Right cardiac atrium (tissue), 5 donors: ENCODE measurements at regions not wholly inside any gene's neighbourhood (a gene's known extent, or its start where the extent isn't known, plus 50 kb on each side); places are given as distances from the start of the nearest gene placed in this dataset.

Experiments
- ATAC-seq, 2 donors: fragments of 200-7000 bp; cut with Tn5 transposase; one replicate each; pipeline versions ENCODE4 v1.8.0 to v1.9.1; 2020; ENCODE audit warnings: moderate library complexity in 2 of 2, mild to moderate bottlenecking in 1 of 2
- DNase-seq, 3 donors: peaks; one replicate each; pipeline ENCODE4 v3.0.0-alpha.2; 2020
- H3K27ac ChIP-seq: one replicate; pipeline ENCODE4 v1.5.1; 2013; ENCODE audit warnings: mild to moderate bottlenecking, low read length, control low read depth, moderate library complexity
- H3K27me3 ChIP-seq: one replicate; pipeline ENCODE4 v1.6.1; 2013; ENCODE audit not compliant: control insufficient read depth, insufficient read depth
- H3K4me1 ChIP-seq: one replicate; pipeline ENCODE4 v1.6.1; 2013; ENCODE audit warnings: low read length; ENCODE audit not compliant: control insufficient read depth, insufficient read depth
- H3K4me3 ChIP-seq: one replicate; pipeline ENCODE4 v1.5.1; 2013; ENCODE audit warnings: low read length, control low read depth
- H3K9me3 ChIP-seq: one replicate; pipeline ENCODE4 v1.6.1; 2013; ENCODE audit warnings: low read length; ENCODE audit not compliant: control insufficient read depth
- WGBS: extraction: QIAGEN DNeasy Blood & Tissue Kit; methylation state at CpG from one replicate; pipeline ENCODE4 v1.1.7; 2013; 5-methylcytosine and 5-hydroxymethylcytosine counted together
- intact Hi-C, 4 donors: fragments of 100-400 bp; cut with DNase I; formaldehyde crosslinking; loops; one replicate each; pipeline versions ENCODE4 v1.11.0 to v1.14.0; 2022 to 2023
- donor health status: healthy with polysubstance abuse.
- donor health status: DM: no; HTN: yes; CAD: no.
- donor health status: DM: no; HTN: no; CAD: no.
- donor health status: DM: no; HTN: yes; CAD: no; lungs with severe emphysema.
- donor health status: DM: yes; HTN: yes; CAD: no.

GRCh38 chr4:96912716-96913115 lies 1072.8 kb downstream of the PDHA2 start:
- 81% methylated on average over 3 of the region's 3 CpGs for WGBS

GRCh38 chr4:96913441-96914080 lies 1073.7 kb downstream of the PDHA2 start:
- Histone ChIP-seq H3K27ac (no peak overlapping the region), H3K27me3 (no peaks in the 10 kb centered on the region), H3K4me1 (no peaks in the 10 kb centered on the region), H3K9me3 (no peaks in the 10 kb centered on the region), H3K4me3 (no peak overlapping the region)
- no peak for DNase-seq
- intact Hi-C loops = no loop called here
- ATAC-seq = no peak
- WGBS = 33% methylated on average over 2 of the region's 2 CpGs

More at GRCh38 chr4:96912716-96913115, 1072.8 kb downstream of the PDHA2 start:
- H3K27me3 ChIP-seq = no peaks in the 10 kb centered on the region
- ATAC-seq (no peak), DNase-seq (no peak)
- no peaks in the 10 kb centered on the region for H3K4me1 ChIP-seq
- H3K4me3 ChIP-seq = no peak overlapping the region
- intact Hi-C loops = no loop called here
- H3K27ac ChIP-seq = no peak overlapping the region
- no peaks in the 10 kb centered on the region for H3K9me3 ChIP-seq

- H3K27me3 ChIP-seq = no peaks in the 10 kb centered on the region
- H3K9me3 ChIP-seq = no peaks in the 10 kb centered on the region
- no peak overlapping the region for H3K27ac ChIP-seq
- H3K4me3 ChIP-seq = no peak overlapping the region
- DNase-seq (no peak), ATAC-seq (no peak)
- WGBS = 48% methylated on average over 5 of the region's 5 CpGs
- no peaks in the 10 kb centered on the region for H3K4me1 ChIP-seq
- intact Hi-C loops = no loop called here
These were observed 1076.8 kb downstream of the PDHA2 start for GRCh38 chr4:96916711-96917110.

GRCh38 chr4:96936886-96937285 lies 1097.0 kb downstream of the PDHA2 start:
- no peaks in the 10 kb centered on the region for H3K9me3 ChIP-seq
- ATAC-seq = no peak
- no peak overlapping the region for H3K4me3 ChIP-seq
- no peak for DNase-seq
- no peaks in the 10 kb centered on the region for H3K4me1 ChIP-seq
- intact Hi-C loops = no loop called here
- no peak overlapping the region for H3K27ac ChIP-seq
- WGBS = 87% methylated on average over 6 of the region's 6 CpGs
- H3K27me3 ChIP-seq = no peaks in the 10 kb centered on the region

GRCh38 chr4:96946552-96946951 lies 1106.7 kb downstream of the PDHA2 start:
- 88% methylated on average over 2 of the region's 2 CpGs for WGBS
- no peaks in the 10 kb centered on the region for H3K27me3 ChIP-seq
- H3K4me1 ChIP-seq = no peaks in the 10 kb centered on the region
- no peak overlapping the region for H3K27ac ChIP-seq
- no peak overlapping the region for H3K4me3 ChIP-seq
- DNase-seq (no peak), ATAC-seq (no peak)
- intact Hi-C loops = no loop called here
- no peaks in the 10 kb centered on the region for H3K9me3 ChIP-seq

GRCh38 chr4:96952610-96953009 lies 1112.7 kb downstream of the PDHA2 start:
- Histone ChIP-seq H3K27ac (no peak overlapping the region), H3K9me3 (no peaks in the 10 kb centered on the region), H3K4me3 (no peak overlapping the region), H3K4me1 (no peaks in the 10 kb centered on the region), H3K27me3 (no peaks in the 10 kb centered on the region)
- no peak for DNase-seq
- intact Hi-C loops = no loop called here
- 80% methylated on average over 1 of the region's 1 CpG for WGBS
- no peak for ATAC-seq

GRCh38 chr4:96955226-96955625 lies 1115.3 kb downstream of the PDHA2 start:
- intact Hi-C loops = no loop called here

GRCh38 chr4:96955691-96956090 lies 1115.8 kb downstream of the PDHA2 start:
- ATAC-seq (no peak), DNase-seq (no peak)
- no peaks in the 10 kb centered on the region for H3K27me3 ChIP-seq
- no peak overlapping the region for H3K27ac ChIP-seq
- H3K9me3 ChIP-seq = no peaks in the 10 kb centered on the region
- H3K4me1 ChIP-seq = no peaks in the 10 kb centered on the region
- H3K4me3 ChIP-seq = no peak overlapping the region
- intact Hi-C loops = no loop called here

More at GRCh38 chr4:96955226-96955625, 1115.3 kb downstream of the PDHA2 start:
- no peaks in the 10 kb centered on the region for H3K4me1 ChIP-seq
- WGBS = 78% methylated on average over 1 of the region's 1 CpG
- ATAC-seq (no peak), DNase-seq (no peak)
- no peaks in the 10 kb centered on the region for H3K9me3 ChIP-seq
- H3K4me3 ChIP-seq = no peak overlapping the region
- H3K27me3 ChIP-seq = no peaks in the 10 kb centered on the region
- H3K27ac ChIP-seq = no peak overlapping the region

- intact Hi-C loops = no loop called here
- Histone ChIP-seq H3K4me1 (no peaks in the 10 kb centered on the region), H3K9me3 (no peaks in the 10 kb centered on the region), H3K27ac (no peak overlapping the region), H3K4me3 (no peak overlapping the region), H3K27me3 (no peaks in the 10 kb centered on the region)
- 86% methylated on average over 1 of the region's 1 CpG for WGBS
- no peak for ATAC-seq
- no peak for DNase-seq
These were observed 1129.6 kb downstream of the PDHA2 start for GRCh38 chr4:96969455-96969854.

GRCh38 chr4:96972920-96973319 lies 1133.0 kb downstream of the PDHA2 start:
- 78% methylated on average over 4 of the region's 4 CpGs for WGBS
- intact Hi-C loops = no loop called here
- Histone ChIP-seq H3K27me3 (no peaks in the 10 kb centered on the region), H3K27ac (no peak overlapping the region), H3K4me3 (no peak overlapping the region), H3K4me1 (no peaks in the 10 kb centered on the region), H3K9me3 (no peaks in the 10 kb centered on the region)
- DNase-seq (no peak), ATAC-seq (no peak)

- Histone ChIP-seq H3K4me3 (no peak overlapping the region), H3K27me3 (no peaks in the 10 kb centered on the region), H3K27ac (no peak overlapping the region), H3K9me3 (no peaks in the 10 kb centered on the region), H3K4me1 (no peaks in the 10 kb centered on the region)
- no peak for ATAC-seq
- no peak for DNase-seq
- intact Hi-C loops = no loop called here
- WGBS = 67% methylated on average over 2 of the region's 2 CpGs
These were observed 1134.4 kb downstream of the PDHA2 start for GRCh38 chr4:96974295-96974694.

GRCh38 chr4:96983830-96984229 lies 1143.9 kb downstream of the PDHA2 start:
- Histone ChIP-seq H3K9me3 (no peaks in the 10 kb centered on the region), H3K27me3 (no peaks in the 10 kb centered on the region), H3K4me1 (no peaks in the 10 kb centered on the region), H3K4me3 (peak overlapping the region; percentile 45), H3K27ac (no peak overlapping the region)
- intact Hi-C loops = no loop called here
- ATAC-seq = no peak
- 46% methylated on average over 1 of the region's 1 CpG for WGBS
- DNase-seq = no peak
